Kidney epithelial cell (primary cell): ENCODE measurements at regions not wholly inside any gene's neighbourhood (a gene's known extent, or its start where the extent isn't known, plus 50 kb on each side); places are given as distances from the start of the nearest gene placed in this dataset.

Experiments used
- DNase-seq: peaks from one replicate; pipeline ENCODE4 v3.0.0-alpha.2; 2010; ENCODE audit warnings: low read depth
- H3K27me3 ChIP-seq: 2 replicates; pipeline ENCODE4 v1.6.0; 2011; ENCODE audit warnings: low read length; ENCODE audit not compliant: control insufficient read depth, insufficient read depth
- H3K36me3 ChIP-seq: 2 replicates; pipeline ENCODE4 v1.5.1; 2011; ENCODE audit warnings: low read length; ENCODE audit not compliant: control insufficient read depth, insufficient read depth
- H3K4me3 ChIP-seq: 2 replicates; pipeline ENCODE4 v1.5.1; 2011; ENCODE audit warnings: low read depth, mild to moderate bottlenecking, control low read depth, low read length
- TF ChIP-seq, protein P1 (sequence below): IDR thresholded peaks from 2 replicates; pipeline ENCODE4 v1.5.1; 2011; ENCODE audit warnings: mild to moderate bottlenecking, moderate library complexity, low read length, control low read depth, inconsistent platforms; ENCODE audit not compliant: insufficient read depth, poor library complexity, severe bottlenecking

DNA sequence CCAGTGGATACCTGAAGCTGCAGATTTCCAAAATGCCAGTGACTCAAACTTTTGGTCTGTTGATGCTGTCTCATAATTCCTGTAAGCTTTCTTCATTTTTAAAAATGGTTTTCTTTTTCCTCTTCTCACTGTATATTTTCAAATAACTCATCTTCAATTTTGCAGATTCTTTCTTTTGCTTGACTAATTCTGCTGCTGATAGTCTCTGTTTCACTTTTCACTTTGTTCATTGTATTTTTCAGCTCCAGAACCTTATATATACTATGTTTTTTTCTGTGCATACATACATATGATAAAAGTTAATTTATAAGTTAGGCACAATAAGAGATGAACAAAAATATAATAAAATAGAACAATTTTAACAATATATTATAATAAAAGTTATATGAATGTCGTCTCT lies 237.7 kb upstream of the GPRIN3 start:
- no peak overlapping the region for H3K4me3 ChIP-seq
- no peak for DNase-seq
- TF ChIP-seq, protein P1, sequence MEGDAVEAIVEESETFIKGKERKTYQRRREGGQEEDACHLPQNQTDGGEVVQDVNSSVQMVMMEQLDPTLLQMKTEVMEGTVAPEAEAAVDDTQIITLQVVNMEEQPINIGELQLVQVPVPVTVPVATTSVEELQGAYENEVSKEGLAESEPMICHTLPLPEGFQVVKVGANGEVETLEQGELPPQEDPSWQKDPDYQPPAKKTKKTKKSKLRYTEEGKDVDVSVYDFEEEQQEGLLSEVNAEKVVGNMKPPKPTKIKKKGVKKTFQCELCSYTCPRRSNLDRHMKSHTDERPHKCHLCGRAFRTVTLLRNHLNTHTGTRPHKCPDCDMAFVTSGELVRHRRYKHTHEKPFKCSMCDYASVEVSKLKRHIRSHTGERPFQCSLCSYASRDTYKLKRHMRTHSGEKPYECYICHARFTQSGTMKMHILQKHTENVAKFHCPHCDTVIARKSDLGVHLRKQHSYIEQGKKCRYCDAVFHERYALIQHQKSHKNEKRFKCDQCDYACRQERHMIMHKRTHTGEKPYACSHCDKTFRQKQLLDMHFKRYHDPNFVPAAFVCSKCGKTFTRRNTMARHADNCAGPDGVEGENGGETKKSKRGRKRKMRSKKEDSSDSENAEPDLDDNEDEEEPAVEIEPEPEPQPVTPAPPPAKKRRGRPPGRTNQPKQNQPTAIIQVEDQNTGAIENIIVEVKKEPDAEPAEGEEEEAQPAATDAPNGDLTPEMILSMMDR, result no peak
- H3K36me3 ChIP-seq, result no peaks in the 10 kb centered on the region
- no peaks in the 10 kb centered on the region for H3K27me3 ChIP-seq

DNA sequence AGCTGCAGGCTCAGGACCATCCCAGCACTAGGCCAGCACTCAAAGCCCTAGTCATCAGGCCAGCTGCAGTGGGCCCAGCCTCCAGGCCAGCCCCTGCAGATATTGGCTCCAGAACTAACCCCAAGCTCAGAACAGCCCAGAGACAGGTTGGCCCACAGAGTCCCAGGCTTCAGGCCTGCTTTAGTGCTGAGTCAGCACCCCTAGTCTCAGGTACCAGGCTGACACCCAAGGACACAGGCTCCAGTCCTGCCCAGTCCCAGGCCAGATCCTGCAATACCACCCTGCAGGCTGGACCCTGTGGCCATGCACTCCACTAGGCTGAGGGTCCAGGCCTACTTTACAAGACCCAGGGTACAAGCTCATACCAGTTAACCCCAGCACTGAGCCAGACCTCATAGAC lies 234.4 kb upstream of the GPRIN3 start:
- H3K27me3 ChIP-seq, result no peaks in the 10 kb centered on the region
- DNase-seq, result no peak
- no peak overlapping the region for H3K4me3 ChIP-seq
- TF ChIP-seq, protein P1, result no peak
- no peaks in the 10 kb centered on the region for H3K36me3 ChIP-seq

DNA sequence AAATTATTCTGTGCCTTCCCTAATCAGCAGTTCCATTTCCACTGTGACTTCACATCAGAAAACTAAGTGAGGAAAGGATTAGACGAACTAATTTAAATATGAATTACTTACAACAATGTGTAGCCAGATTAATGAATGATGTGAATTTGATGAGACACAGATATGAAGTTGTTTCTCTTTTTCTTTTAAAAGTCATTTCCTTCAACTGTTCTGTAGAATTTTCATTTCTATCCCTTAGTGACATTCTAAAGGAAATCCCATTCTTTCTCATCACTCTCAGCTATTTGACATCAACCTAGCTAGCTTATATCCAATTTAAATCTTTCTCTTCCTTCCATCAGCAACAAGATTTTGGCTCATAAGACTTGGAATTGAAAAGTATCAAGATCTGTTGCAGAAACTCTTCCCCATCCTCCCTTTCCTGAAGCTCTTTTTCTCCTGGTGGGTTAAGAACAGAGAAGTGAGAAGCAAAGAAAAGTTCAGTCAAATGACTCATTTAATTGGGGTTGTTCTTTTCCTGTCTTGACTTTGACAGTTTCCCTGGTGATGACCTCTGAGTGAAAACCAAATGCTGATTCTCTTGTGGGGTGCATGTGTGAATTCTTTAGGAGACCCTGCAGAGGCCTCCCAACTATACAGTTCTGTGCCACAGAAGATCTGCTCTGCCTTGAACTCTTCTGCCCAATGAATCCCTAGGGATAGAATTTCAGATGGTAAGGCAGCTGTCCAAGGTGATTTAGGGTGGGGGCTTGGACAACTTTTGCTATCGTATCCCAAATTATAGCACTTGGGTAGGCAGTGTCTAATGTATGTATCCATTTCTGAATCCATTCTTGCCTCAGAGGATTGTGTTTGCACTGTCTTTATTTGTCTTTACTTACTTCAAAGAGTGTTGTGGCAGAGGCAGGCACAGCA lies 232.5 kb upstream of the GPRIN3 start:
- H3K4me3 ChIP-seq, result no peak overlapping the region
- H3K27me3 ChIP-seq, result no peaks in the 10 kb centered on the region
- TF ChIP-seq, protein P1, result no peak
- no peak for DNase-seq
- no peaks in the 10 kb centered on the region for H3K36me3 ChIP-seq

DNA sequence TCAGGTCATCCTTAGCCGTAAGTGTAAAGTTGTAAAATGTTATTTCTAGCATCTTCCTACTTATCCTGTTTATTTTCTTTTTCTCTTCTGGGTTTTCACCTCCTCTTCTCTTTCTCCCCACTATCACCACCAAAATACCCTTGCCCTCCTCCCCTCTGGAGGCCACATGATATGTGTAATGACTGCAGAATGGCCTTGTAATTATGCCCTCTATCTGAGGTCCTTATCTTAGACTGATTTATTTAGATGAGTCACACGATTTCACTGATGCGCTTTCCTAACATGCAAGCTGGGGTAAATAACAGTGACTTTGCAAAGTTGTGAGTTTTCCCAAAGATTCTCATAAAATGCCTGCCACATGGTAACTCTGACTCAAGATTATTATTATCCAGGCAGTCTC lies 231.8 kb upstream of the GPRIN3 start:
- TF ChIP-seq, protein P1, result no peak
- H3K4me3 ChIP-seq, result no peak overlapping the region
- no peaks in the 10 kb centered on the region for H3K36me3 ChIP-seq
- DNase-seq, result no peak
- H3K27me3 ChIP-seq, result no peaks in the 10 kb centered on the region

DNA sequence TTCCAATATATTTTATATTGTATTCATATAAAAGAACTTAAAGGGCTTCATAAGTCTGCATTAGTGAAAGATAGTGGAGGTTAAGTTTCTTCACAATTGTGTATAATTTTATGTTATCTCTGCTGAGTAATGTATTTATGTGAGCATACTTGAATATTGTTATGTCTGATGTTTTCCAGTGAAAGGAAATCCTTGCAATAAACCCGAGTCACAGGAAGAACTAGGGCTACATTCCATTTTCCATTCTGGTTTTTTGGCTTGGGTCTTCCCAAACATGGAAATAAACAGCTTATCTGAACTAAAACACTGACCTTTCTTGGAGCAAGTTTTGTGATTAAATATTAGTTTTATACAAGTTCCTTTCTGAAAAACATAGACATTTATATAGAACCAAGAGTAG lies 231.3 kb upstream of the GPRIN3 start:
- Histone ChIP-seq H3K27me3 (no peaks in the 10 kb centered on the region), H3K36me3 (no peaks in the 10 kb centered on the region), H3K4me3 (no peak overlapping the region)
- TF ChIP-seq, protein P1, result no peak
- no peak for DNase-seq

DNA sequence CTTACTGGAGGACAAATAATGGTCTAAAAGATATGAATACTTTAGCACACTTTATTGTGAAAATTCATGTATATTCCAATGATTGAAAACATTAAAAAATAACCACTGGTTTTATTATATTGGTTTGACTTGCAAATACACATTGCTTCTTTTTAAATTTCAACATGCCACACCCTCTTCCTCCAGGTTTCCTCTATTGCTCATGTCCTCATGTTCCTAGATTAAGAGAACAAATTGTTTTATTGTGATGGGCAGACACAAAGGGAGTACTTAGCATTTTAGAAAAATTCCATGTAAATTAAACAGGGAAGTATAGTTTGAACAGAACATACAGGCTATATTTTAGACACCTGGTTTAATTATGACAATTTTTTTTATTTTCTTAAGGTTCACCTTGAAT lies 230.6 kb upstream of the GPRIN3 start:
- Histone ChIP-seq H3K27me3 (no peaks in the 10 kb centered on the region), H3K4me3 (no peak overlapping the region), H3K36me3 (no peaks in the 10 kb centered on the region)
- DNase-seq, result no peak
- TF ChIP-seq, protein P1, result no peak
